ENCODE measurements at regions not wholly inside any gene's neighbourhood (a gene's known extent, or its start where the extent isn't known, plus 50 kb on each side); places are given as distances from the start of the nearest gene placed in this dataset.

GRCh38 chr22:48700566-48701295 is 1126.9 kb downstream of the BRD1 start (continued):
- TF ChIP-seq ZNF460 (CRISPR knock-in tag; IDR thresholded peaks at IDR 0.05; ENCODE audit: borderline replicate concordance) (no peak), ZNF468 (CRISPR knock-in tag; IDR thresholded peaks at IDR 0.05) (no peak), RBM39 (IDR thresholded peaks at IDR 0.05; ENCODE audit: low read depth, low read length, poor library complexity, severe bottlenecking) (peak; percentile 17), HNRNPL (IDR thresholded peaks at IDR 0.05; ENCODE audit: low read depth, low read length) (no peak), CEBPZ (IDR thresholded peaks at IDR 0.05; ENCODE audit: low read length) (no peak), ZSCAN21 (CRISPR knock-in tag; IDR thresholded peaks at IDR 0.05; ENCODE audit: borderline replicate concordance) (no peak), FOSL2 (CRISPR knock-in tag; IDR thresholded peaks at IDR 0.05) (0 out of 2 replicates have a peak, but pooled peaks have one; percentile 4), ZFP82 (CRISPR knock-in tag; IDR thresholded peaks at IDR 0.05; ENCODE audit: borderline replicate concordance) (no peak), RXRA (CRISPR knock-in tag; IDR thresholded peaks at IDR 0.05) (no peak), ZNF574 (CRISPR knock-in tag; IDR thresholded peaks at IDR 0.05) (peak; percentile 50), THAP9 (CRISPR knock-in tag; IDR thresholded peaks at IDR 0.05; ENCODE audit: borderline replicate concordance) (no peak), GABPA (IDR thresholded peaks at IDR 0.05; ENCODE audit: low read depth, low read length) (no peak), GABPA (CRISPR knock-in tag; IDR thresholded peaks at IDR 0.05; ENCODE audit: low read depth) (no peak), ZIK1 (CRISPR knock-in tag; IDR thresholded peaks at IDR 0.05; ENCODE audit: borderline replicate concordance, low read depth) (no peak), TFE3 (CRISPR knock-in tag; IDR thresholded peaks at IDR 0.05) (no peak), CREBL2 (CRISPR knock-in tag; IDR thresholded peaks at IDR 0.05; ENCODE audit: borderline replicate concordance) (no peak), ZNF749 (CRISPR knock-in tag; IDR thresholded peaks at IDR 0.05; ENCODE audit: borderline replicate concordance) (no peak)

All from HepG2 (cell line).